Smooth muscle cell (in vitro differentiated cells): ENCODE measurements at regions not wholly inside any gene's neighbourhood (a gene's known extent, or its start where the extent isn't known, plus 50 kb on each side); places are given as distances from the start of the nearest gene placed in this dataset.

Source experiments
- DNase-seq: peaks from one replicate; lab custom pipeline; 2025; ENCODE audit not compliant: unreplicated experiment; lab: John Stamatoyannopoulos, UW
- H2AFZ ChIP-seq: fragments of 200-600 bp; sonication (generic); 2 replicates; pipeline ENCODE4 v1.6.0; 2016; ENCODE audit warnings: antibody characterized with exemption, low read depth, mild to moderate bottlenecking
- H3F3A ChIP-seq: fragments of 200-600 bp; sonication (generic); 2 replicates; pipeline ENCODE4 v1.6.0; 2017; ENCODE audit warnings: antibody characterized with exemption, low read depth
- H3K27ac ChIP-seq: fragments of 200-600 bp; sonication (generic); 2 replicates; pipeline ENCODE4 v1.5.1; 2016; ENCODE audit warnings: low read depth, mild to moderate bottlenecking
- H3K27me3 ChIP-seq: fragments of 200-600 bp; sonication (generic); 2 replicates; pipeline ENCODE4 v1.6.1; 2016; ENCODE audit warnings: low read depth, mild to moderate bottlenecking
- H3K36me3 ChIP-seq: fragments of 200-600 bp; sonication (generic); 2 replicates; pipeline ENCODE4 v1.5.1; 2016; ENCODE audit warnings: low read depth
- H3K4me1 ChIP-seq: fragments of 200-600 bp; sonication (generic); 2 replicates; pipeline ENCODE4 v1.5.1; 2016; ENCODE audit warnings: low read depth
- H3K4me2 ChIP-seq: fragments of 200-600 bp; sonication (generic); 2 replicates; pipeline ENCODE4 v1.6.0; 2016; ENCODE audit warnings: mild to moderate bottlenecking
- H3K4me3 ChIP-seq: fragments of 200-600 bp; sonication (generic); 2 replicates; pipeline ENCODE4 v1.5.1; 2016; ENCODE audit warnings: mild to moderate bottlenecking
- H3K79me2 ChIP-seq: fragments of 200-600 bp; sonication (generic); 2 replicates; pipeline ENCODE4 v1.6.0; 2016; ENCODE audit warnings: low read depth, mild to moderate bottlenecking
- H3K9ac ChIP-seq: fragments of 200-600 bp; sonication (generic); 2 replicates; pipeline ENCODE4 v1.6.0; 2016; ENCODE audit warnings: low read depth
- H3K9me3 ChIP-seq: fragments of 200-600 bp; sonication (generic); replicated peaks from 2 replicates; pipeline ENCODE4 v1.5.1; 2016; ENCODE audit warnings: low read depth
- H4K20me1 ChIP-seq: fragments of 200-600 bp; sonication (generic); 2 replicates; pipeline ENCODE4 v1.6.0; 2016; ENCODE audit warnings: low read depth
- WGBS: methylation state at CpG from one replicate; pipeline ENCODE4 v1.1.7; 2016; ENCODE audit warnings: low lambda C conversion rate; 5-methylcytosine and 5-hydroxymethylcytosine counted together
- TF ChIP-seq, protein P1 (sequence below): fragments of 200-600 bp; sonication (generic); IDR thresholded peaks from 2 replicates; pipeline ENCODE4 v1.5.1; 2017; ENCODE audit warnings: borderline replicate concordance, mild to moderate bottlenecking, antibody characterized with exemption; ENCODE audit not compliant: insufficient read depth, poor library complexity, severe bottlenecking

DNA sequence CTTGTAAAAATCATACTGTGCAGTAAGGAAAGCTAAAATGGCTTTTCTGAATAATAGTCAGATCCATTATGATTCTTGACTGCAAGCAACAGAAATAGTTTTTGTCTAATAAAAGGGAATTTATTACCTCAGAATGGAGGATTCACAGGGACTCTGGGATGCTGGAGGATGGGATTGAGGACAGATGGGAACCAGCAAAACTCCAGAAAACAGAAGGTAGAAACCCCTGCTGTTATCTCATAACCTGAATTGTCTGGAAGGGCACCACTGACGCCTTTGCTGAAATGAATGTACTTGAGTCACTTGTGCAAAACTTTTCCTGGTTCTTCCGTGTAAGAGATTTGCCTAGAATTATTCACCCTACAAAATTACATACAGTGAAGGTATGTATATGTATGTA lies 58.6 kb upstream of the DMAC1 start:
- Histone ChIP-seq H3K9me3 (no peaks in the 10 kb centered on the region), H3K4me2 (no peak overlapping the region), H3K4me1 (no peaks in the 10 kb centered on the region), H3K27ac (no peak overlapping the region), H4K20me1 (no peaks in the 10 kb centered on the region), H3K36me3 (no peaks in the 10 kb centered on the region), H3K79me2 (no peaks in the 10 kb centered on the region), H3K4me3 (no peak overlapping the region), H3K9ac (no peak overlapping the region), H2AFZ (no peak overlapping the region), H3F3A (no peaks in the 10 kb centered on the region), H3K27me3 (no peaks in the 10 kb centered on the region)
- DNase-seq, result no peak
- WGBS, result 90% methylated on average over 2 of the region's 2 CpGs
- TF ChIP-seq, protein P1, sequence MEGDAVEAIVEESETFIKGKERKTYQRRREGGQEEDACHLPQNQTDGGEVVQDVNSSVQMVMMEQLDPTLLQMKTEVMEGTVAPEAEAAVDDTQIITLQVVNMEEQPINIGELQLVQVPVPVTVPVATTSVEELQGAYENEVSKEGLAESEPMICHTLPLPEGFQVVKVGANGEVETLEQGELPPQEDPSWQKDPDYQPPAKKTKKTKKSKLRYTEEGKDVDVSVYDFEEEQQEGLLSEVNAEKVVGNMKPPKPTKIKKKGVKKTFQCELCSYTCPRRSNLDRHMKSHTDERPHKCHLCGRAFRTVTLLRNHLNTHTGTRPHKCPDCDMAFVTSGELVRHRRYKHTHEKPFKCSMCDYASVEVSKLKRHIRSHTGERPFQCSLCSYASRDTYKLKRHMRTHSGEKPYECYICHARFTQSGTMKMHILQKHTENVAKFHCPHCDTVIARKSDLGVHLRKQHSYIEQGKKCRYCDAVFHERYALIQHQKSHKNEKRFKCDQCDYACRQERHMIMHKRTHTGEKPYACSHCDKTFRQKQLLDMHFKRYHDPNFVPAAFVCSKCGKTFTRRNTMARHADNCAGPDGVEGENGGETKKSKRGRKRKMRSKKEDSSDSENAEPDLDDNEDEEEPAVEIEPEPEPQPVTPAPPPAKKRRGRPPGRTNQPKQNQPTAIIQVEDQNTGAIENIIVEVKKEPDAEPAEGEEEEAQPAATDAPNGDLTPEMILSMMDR, result no peak

DNA sequence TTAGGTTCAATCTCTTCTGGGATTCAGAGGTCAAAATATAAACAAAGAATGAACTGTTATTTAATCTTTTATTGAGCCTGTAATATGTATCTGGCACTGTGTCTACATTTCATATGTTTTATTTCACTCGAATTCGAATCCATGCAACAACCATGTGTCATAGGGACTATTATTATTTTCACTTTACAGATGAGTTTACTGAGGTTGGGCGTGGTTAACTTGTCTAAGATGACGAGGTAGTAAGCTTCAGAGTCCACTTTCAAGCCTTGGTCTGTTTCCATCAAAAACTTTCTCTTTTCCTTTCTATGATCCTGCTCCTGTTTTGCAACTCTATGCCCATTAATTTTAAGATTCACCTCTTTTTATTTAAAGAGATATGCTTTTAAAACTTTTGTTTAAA lies 55.2 kb upstream of the DMAC1 start:
- H3K79me2 ChIP-seq, result no peaks in the 10 kb centered on the region
- H3F3A ChIP-seq, result no peaks in the 10 kb centered on the region
- no peaks in the 10 kb centered on the region for H3K36me3 ChIP-seq
- H2AFZ ChIP-seq, result no peak overlapping the region
- H3K27me3 ChIP-seq, result no peaks in the 10 kb centered on the region
- no peak overlapping the region for H3K27ac ChIP-seq
- no peaks in the 10 kb centered on the region for H3K4me1 ChIP-seq
- no peak overlapping the region for H3K9ac ChIP-seq
- TF ChIP-seq, protein P1, result no peak
- no peaks in the 10 kb centered on the region for H3K9me3 ChIP-seq
- no peak for DNase-seq
- 88% methylated on average over 4 of the region's 4 CpGs for WGBS
- no peak overlapping the region for H3K4me3 ChIP-seq
- H3K4me2 ChIP-seq, result no peak overlapping the region
- no peaks in the 10 kb centered on the region for H4K20me1 ChIP-seq
